Hypothalamus (tissue), 51 donors: ENCODE measurements at regions not wholly inside any gene's neighbourhood (a gene's known extent, or its start where the extent isn't known, plus 50 kb on each side); places are given as distances from the start of the nearest gene placed in this dataset.
"Not testable (repeated sequence)": the region's sequence is repeated elsewhere in the genome, so short reads cannot be mapped to it uniquely, and the experiment has no call there.

Source experiments
- DNase-seq, 51 donors: peaks; one replicate each; lab custom pipeline; 2025; lab: John Stamatoyannopoulos, UW

DNA sequence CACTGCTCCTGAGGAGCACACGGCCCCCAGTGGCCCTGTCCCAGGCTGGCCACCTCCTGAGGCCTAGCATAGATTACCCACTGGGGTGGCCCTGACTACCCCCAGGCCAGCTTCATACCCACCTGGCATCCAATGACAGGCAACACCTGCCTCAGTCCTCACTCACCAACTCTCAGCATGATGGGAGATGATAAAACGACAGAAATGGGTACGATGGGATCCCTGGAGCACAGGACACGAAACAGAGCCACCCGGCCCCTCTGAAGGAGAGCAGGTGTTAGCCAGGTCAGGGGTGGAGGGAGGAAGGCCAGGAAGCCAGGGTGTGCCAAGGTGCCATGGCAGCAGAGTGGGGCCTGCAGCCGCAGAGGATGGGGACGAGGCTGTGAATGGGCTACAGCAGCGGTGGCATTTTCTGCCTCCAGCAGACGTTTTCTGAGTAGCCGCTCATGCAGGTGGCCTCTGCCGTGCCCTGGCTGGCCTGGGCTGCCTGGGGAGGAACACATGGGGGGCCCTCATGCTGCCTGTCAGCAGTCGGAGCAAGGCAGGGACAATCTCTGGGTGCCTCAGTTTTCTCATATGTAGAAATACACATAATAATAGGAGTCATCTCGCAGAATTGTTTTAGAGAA lies 50.2 kb upstream of the FGF3 start:
- DNase-seq, result no peak

DNA sequence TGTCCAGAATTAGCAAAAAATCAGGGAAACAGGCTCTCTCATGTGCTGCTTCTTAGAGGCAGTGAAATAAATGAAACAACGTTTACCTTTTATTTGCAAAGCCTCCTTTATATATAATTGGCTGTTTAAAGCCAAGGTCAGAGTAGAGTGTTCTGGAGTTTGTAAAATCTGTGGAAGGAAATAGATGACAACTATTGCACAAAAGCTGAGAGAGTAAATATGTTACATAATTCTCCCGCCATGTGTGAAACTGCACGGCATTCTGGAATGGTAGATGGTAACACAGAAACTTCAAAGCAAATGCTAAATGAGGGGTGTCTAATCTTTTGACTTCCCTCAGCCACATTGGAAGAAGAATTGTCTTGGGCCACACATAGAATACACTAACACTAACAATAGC lies 51.5 kb upstream of the FGF3 start:
- no peak for DNase-seq

DNA sequence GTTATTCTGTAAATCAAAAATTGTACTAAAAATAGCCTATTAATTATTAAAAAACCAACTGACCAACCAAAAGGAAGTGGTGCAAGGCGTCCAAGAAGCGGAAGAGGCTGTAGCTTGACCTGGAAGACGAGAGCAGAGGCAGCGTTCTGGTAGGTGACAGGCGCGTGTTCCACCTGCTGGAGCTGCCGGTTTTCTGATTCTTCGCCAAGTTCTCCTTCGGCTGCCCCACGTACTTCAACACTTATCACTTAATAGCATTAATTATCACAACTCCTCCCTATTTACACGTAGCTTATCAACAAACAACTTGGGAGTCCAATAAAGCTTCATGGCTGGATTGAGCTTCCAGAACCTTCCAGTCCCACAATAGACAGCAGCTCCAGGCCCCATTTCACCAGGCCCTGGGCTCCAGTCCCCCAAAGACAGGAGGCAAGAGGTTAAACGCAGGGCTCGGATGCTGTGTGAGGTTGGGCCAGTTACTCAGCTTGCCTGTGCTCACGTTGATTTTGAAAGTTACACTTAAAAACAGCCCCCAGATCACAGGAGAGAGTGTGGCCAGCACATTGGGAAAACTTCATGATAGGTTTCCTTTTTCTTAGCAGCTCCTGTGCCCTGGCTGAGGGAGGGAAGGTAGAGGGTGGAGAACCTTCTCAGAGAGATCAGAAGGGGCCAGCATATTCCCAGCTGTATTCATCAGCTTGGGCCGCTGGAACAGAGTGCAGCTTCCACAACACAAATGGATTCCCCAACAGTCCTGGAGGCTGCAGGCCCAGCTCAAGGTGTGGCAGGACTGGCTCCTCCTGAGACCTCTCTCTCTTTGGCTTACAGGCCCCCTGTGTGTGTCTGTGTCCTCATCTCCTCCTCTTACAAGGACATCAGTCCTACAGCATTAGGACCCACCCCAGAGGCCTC lies 54.2 kb upstream of the FGF3 start:
- no peak for DNase-seq

DNA sequence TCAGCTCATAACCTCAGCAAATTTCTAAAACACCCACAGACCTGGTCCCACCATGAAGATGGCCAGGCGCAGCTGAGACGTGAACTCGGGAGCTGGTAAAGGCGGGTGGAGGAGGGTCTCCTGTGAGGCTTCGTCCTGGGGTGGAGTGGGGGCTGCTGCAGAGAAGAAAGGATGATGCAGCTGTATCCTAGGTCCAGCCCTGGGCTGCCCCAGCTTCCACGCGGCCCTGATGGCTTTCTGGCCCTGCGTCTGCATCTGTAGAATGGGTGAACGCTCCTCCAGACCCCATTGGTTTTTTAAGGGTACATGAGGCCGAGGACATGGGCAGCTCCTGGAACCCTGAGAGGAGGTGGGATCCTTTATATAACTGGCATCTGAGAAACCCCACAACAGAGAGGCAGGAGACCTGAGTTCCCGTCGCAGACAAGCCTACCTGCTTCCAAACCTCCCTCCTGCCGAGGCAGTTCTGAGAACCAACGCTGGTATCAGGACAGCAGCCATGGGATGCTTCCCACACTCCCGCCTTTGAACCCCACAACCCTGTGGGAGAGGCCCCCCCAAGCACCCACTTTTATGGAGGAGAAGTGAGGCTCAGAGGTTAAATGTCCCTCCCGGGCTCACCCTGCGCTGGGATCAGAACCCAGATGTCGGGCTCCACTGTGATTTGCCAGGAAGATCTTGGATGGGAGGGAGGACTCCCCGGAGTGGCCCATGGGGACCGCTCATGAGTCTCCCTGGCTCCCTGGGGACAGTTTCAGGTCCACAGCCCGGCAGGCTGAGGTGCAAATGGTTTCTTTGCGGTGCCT lies 55.2 kb upstream of the FGF3 start:
- DNase-seq, result no peak

DNA sequence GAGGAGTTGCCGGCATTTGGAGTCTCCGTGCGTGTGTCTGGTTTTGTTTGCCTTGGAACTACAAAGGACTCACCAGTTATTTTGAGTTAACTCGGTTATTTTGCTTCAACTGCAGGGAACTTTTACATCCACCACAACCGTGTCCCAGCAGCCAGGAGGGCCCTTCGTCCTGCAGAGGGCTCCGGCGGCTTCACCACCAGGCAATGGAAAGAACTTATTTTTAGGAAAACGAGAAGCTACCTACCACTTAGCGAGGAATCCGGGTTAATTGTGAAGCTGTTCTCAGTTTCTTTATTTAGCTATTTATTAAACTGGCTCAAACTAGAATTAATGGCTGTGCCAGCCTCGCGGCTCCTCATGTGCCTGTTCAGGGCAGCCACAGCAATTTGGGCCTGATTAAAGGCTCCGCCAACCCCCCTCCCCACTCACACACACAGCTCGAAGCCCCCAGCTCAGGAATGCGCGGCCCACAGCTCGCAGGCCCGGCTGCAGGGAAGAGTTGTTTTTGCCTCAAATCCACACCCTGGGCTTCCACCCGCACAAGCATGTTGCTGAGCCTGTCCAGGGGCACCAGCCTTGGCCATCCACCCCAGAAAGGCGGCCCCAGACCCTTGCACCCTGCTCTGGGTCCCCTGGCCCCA lies 55.9 kb upstream of the FGF3 start:
- no peak for DNase-seq

DNA sequence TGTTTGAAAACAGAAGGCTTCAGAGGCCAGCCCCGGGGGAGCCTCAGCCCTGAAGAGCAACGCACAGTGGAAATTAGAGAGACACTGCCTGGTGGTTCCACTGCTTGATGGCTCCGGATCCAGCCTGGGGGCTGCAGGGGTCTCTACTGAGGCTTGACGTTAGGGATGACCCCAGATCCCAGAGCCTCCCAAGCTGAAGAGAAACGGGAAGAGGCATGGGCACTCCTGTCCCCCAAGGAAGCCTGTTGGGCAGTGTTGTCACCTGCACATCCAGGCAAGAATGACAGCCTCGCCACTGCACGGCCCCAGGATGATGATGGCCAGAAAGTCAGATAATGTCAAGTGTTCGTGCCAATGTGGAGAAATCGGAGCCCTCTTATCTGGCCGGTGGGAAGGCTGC lies 56.8 kb upstream of the FGF3 start:
- DNase-seq, result no peak

DNA sequence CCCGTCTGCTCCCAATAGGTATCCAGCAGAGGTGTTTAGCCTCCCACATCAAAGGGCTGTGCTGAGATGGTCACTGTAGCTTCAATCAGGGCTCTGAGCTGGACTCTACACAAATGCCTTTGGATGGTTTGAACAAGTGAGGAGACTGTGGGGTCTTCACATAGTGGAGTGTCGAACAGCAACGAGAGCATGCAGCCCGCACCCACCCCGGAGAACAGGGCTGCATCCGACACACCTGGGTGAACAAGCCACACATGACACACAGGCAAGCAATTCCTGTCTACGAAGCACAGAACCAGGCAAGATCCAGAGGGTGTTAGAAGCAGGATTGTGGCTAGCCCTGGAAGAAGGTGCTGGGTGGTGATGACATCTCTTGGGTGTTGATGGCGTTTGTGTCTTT lies 58.0 kb upstream of the FGF3 start:
- DNase-seq, result no peak

DNA sequence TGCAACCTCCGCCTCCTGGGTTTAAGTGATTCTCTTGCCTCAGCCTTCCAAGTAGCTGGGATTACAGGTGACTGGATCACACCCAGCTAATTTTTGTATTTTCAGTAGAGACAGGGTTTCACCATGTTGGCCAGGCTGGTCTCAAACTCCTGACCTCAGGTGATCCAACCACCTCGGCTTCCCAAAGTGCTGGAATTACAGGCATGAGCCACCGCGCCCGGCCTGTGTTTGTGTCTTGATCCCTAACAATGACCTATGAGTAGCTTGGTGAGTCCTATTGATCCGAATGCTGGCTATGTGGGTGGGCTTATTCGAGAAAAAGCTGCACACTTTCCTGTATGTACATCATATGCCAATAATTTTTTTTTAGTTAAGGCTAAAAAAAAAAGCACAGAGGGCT lies 58.5 kb upstream of the FGF3 start:
- DNase-seq, result not testable (repeated sequence)

DNA sequence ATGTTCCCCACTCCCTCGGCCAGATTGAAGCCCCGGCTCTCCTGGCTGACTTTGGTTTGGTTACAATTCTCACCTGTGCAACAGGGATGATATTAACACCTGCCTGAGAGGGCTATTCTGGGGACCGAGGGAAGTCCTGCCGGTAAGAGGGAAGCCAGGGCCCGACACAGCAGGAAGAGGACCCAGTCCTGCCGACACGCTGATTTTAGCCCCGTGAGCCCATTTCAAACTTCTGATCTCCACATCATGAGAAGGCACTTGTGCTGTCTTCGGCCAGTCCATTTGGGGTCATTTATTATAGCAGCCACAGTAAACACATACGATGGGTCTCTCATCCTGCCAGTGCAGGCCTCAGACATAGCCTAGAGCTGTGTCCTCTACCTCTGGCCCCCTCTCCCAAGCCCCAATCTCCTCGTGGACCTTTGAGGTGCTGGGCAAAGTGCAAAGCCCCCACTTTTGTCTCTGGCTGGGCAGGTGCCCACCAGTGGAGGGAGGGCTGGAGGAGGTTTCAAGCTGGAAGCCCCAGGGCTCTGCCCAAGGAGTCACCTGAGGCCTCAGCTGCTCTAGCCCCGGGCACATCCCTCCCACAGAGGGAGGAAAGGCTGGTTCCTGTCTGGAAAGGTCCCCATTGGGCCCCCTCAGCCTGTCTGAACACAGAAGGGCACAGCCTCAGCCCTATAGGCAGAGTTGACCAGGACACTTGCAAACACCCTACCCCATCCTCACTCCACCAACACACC lies 59.1 kb upstream of the FGF3 start:
- DNase-seq, result no peak

DNA sequence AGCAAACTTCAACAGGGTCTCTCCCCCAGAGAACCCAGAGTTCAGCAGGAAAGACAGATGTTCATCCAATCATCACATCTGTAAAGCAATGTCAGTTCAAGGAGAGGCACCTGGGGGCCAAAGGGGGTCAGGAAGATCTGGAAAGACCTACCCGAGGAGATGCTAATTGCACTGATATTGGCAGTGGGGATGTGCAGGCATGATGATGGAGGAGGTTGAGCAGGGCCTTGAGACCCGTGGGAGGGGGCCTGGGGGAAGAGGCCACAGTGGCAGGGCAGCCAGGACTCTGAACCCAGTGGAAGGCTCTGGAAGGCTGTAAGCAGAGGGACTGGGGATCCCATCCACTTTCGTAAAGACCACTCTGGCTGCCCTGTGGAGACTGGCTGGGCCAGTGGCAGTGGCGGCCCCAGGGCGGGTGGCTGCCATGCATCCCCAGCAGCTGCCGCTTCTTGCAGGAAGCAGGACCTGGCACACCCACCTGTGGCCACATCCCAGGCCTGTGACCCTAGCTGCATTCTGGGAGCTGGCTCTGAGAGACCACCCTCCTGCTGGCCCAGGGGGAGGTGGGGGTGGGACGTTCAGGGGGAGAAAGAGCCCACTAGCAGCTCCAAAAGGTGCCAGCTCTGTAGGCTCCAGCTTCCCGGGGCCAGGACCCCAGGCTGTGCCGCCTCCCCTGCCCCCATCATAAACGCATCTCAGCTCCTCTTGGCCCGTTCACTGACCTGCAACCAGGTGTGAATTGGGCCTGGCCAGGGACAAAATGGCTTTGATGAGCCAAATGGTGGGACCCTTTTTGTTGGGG lies 59.9 kb upstream of the FGF3 start:
- DNase-seq, result no peak

DNA sequence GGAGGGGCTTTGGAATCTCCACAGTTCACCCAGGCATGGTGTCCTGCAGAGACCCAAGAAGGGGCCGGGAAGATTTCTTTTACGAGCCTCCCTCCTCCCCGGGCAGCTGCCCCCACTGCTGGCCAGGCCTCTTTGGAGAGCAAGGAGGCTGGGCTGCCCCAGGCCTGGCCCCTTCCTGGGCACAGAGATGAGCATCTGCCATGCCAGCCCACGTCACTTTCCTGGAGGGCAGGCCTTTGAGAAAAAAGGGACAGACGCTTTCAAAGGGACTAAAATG lies 60.5 kb upstream of the FGF3 start:
- DNase-seq, result no peak

DNA sequence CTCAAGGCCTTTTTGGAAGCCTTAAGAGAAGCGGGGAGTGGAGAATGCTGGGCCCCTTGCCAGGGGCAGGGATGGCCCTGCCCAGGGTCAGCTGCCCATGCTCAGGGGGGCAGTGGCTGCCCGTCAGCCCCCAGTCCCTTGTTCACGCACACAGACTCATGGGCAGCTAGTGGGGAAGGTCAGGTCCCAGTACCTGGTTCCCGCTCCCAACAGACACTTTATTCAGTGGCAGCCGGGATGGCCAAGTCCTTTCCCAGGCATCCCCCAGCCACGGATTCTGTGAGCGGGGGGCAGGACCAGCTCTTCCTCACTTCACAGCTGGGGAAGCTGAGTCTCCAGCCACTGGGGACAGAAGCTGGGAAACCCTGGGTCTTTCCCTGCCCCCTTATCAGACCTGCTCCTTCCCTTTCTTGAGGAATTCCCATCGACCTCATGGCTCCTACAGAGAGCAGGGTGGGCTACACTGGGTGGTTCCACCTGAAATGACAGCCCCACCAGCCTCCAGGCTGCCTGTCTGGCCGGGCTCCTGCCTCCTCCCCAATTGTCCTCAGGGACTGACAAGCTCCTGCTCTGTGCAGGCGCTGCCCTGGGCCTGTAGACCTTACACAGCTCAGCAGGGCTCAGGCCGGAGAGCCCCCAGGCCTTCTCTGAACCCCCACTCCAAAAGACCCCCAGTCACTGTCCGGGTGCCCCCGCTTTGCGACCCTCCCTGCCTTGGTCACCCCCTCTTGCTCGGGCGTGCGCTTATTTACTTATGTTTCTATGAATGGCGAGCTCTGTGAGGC lies 61.0 kb upstream of the FGF3 start:
- no peak for DNase-seq

DNA sequence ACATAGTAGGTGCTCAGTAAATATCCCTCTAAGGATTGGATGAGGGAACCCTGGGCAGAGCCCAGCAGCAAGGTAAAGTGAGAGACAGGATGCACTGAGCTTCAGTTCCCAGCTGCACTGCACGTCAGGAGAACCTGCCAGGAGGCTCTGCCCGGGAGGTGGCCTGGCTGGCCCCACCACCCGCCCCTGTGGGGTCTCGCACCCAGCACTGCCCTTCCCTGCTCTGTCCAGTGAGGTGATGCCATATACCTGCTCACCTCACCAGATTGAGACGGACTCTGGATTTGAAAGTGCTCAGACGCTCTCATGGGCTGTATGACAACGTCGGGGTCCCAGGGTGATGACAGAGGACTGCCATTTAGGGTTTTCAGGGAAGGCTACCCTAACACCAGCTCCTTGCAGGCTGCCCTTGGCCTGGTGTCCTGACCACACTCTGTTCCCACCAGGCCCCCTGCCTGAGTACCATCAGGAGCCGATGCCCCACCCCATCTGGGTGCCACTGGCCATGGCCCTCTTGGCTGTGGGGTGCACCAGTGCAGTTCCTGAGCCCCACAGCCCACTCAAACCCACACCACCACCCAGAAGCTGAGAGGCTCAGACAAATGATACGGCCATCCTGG lies 61.7 kb upstream of the FGF3 start:
- no peak for DNase-seq

DNA sequence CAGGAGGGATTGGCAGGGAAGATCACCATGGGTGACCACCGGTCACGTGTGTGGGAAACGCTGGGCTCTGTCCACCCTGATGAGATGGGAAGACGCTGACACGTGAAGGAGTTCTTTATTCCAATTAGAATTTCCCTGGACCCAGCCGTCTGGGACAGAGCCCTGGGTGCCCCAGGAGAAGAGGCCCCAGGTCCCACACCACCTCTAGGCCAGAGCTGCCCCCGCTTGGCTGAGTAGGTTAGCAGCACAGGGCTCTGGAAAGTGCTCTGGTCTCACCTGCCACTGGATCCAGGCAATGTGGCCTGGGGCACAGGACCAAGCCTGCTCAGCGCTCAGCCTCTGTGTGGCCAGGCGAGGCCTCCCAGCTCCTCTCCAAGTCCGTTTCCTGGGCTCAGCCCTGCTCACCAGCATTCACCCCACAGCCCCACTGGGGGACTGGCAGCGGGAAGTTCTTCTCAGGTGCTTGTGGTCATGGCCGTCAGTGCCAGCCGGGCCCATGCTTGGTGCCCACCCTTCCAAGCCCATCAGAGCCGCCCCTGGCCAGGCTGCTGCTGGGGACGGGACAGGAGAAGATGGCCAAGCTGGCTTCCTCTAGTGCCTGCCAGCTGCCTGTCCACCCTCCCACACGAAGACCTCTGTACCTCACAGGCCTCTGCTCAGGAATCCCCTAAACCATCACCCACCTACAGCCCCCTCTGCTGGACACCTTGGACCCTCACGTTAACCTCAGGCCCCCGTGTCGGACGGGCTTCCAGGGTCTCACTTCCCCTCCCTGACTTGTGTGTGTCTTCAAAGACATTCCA lies 62.5 kb upstream of the FGF3 start:
- no peak for DNase-seq

DNA sequence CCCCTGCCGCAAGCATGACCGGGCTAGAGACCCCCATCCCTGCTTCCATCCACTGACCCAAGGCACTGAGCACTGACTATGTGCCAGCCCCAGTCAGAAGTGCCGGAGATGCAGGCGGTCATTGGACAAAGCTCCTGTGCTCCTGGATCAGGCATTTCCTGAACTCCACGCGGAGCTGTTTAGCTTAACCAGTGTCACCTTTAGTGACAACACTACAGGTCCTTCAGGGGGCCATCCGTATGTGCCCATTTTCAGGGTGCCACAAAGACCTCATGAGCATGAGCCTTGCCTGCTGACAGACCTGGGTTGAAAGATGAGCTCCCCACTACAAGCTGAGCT lies 63.0 kb upstream of the FGF3 start:
- no peak for DNase-seq

DNA sequence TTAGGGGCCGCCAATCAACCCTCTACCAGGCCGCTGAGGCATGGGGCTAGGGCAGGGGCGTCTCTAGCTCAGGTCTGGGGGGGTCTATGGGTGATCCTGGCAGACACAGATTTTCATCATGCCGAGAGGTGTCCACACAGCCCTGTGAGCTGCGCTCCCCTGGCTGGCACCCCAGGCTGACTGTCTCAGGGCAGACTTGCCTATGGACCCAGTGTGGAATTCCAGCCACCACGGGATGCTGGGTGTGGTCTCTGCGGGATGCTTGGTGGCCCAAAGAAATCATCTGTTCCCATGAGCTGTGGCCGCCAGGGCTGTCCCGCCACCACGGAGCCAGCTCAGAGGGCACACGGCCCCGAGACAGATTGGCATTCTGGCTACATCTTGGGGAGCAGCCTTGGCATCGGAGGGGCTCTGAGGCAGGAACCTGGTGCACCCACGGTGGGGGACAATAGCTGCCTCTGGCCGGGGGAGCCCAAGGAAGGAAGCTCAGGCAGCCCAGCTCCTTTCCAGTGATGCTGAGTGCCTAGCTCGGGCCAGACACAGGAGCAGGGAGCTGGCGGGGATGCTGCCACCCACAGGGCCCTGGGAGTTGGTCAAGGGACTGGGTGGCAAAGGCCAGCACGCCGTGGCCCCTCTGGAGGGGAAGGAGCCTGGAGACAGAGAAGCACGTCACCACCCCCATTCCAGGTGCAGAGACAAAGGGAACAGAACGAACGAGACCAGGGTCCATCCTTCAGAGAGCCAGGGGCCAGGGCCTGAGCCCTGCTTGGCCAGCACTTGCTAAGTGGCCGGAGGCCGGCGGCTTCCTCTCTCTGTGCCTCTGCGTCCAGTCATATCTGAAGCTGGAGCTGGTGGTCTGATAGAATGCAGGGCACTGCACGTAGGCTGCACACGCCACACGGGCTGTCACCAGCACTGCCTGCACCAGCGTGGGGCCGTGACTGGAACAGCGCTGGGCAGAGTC lies 64.4 kb upstream of the FGF3 start:
- no peak for DNase-seq

DNA sequence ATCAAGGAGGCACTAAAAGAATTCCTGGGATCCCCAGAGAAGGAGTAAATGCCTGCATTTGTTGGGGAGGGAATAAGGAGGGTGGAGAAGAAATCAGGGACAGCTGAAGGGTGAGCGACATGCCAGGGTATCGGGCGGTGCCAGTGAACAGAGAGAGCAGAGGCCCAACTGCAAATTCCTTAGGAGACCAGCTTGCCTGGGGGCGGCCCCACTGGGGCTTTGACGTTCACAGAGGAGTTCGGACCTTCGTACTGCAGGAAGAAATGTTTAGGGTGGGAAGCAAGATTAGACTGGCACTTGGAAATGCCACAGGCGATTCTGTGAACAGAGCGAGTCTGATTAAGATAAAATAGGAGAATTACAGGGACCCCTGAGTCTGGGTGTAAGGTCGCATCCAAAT lies 65.1 kb upstream of the FGF3 start:
- no peak for DNase-seq
